ENCODE measurements at regions not wholly inside any gene's neighbourhood (a gene's known extent, or its start where the extent isn't known, plus 50 kb on each side); places are given as distances from the start of the nearest gene placed in this dataset.

DNA sequence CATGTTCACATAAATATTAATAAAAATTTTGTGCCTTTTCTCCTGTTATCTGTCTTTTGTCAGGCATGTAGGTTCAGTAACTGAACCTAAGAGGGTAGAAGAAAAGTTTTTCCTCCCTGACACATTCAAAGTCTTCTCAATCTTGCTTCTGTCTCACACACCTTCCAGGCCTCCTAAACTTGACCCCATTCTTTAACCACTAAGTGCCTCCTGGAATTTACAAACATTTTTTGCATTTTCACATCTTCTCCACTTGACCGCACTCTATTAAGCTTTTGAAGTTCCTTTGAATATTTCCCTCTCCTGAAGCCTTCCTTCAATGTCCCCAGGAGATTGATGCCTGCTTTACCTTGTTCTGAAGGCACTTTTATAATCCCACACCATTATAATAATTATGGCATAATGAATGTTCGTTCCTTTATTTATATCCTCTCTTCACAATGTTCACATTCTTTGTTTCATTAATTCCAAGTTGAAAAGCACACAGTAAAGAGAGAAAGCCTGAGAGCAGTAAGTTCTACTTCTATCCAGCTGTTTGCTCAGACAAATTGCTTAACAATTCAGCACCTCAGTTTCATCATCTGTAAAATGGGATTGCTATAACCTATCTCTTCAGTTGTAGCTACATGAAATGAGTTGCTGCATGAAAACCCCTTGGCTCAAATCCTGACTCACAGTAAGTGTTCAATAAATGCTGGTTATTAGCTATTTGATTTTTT is 184.8 kb upstream of the KLHL29 start:
- no peak for DNase-seq

DNA sequence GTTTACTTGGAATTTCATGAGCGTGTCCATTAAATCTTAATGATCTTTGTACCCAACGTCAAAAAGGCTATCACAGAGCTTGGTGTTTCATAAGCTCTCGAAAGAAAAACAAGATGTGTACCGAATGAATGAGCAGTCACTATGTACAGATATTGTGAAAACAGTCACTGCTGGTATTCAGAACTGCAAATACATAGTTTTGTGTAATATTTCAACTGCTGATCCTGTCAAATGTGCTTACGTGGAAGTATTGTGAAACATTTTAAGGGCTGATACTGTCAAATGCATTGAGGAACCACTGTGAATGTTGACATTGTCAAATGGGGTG is 184.2 kb upstream of the KLHL29 start:
- no peak for DNase-seq

DNA sequence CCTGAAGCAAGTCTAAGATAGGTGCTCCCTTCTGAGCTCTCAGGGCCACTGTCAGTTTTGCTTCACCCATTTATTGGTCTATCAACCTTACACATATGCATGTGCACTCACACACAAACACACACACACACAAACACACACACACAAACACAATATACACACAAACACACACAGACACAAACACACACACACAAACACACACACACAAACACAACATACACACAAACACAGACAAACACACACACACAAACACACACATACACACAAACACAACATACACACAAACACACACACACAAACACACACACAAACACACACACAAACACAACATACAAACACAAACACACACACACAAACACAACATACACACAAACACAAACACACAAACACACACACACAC is 181.6 kb upstream of the KLHL29 start:
- DNase-seq, result no peak

DNA sequence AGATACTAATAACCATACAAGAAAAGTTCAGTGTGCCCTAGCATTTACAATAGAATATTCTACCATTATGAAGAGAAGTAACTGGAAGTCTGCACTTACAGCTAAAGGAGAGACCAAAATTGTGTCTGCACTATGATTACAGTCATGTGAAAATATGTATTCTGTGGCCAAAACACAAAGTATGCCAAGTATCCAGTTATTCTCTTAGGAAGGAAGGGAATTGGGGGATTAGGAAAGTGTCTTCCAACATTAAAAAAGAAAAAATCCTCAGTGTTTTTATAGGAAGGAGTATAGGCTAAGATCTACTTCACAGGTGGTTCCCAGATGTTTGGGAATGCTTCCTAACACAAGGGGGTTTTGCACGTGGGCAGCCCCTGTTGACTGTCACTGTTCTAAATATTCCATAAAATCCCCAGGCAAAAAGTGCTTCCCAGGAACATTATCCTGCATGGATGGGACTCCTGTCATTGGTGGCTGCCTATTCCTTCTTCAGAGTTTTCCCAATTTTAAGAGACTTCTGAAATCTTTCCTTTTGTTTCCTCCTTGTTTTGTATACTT is 180.2 kb upstream of the KLHL29 start:
- DNase-seq, result no peak

DNA sequence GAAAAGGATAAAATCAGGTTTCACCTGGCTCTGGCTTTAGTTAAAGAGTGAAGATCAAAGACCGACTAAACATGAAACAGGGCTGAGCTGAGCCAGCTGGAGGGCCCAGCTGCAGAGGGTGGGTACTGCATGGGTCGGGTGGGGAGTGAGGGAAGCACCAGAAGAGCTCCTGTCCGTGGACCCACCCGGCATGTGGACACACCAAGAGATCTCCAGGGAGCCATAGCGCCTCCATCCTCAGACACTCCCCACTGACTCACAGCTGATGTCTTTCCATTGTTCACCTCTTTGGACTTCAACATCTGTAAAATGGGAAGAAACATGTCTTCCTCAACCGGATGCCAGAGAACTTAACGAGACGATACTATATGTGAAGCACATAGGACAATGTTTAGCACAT is 178.3 kb upstream of the KLHL29 start:
- DNase-seq, result no peak

DNA sequence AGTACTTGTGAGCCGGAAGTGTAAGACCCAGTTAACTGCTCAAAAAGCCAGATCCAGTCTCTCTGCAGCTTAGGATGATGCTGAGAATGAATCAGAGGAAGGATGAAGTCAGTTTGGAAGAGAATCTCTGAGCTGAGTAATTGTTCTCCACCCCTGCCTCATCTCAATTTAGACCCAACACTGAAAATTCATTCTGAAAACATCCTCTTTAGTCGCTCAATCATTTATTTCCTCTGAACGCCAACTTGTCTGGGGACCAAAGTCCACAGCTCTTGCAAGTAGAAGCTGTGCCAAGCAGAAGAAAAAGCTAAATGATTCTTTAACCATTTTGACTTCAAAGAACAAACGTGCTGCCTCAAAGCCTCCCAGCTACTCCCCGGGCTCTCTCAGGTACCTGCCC is 177.1 kb upstream of the KLHL29 start:
- DNase-seq, result no peak

DNA sequence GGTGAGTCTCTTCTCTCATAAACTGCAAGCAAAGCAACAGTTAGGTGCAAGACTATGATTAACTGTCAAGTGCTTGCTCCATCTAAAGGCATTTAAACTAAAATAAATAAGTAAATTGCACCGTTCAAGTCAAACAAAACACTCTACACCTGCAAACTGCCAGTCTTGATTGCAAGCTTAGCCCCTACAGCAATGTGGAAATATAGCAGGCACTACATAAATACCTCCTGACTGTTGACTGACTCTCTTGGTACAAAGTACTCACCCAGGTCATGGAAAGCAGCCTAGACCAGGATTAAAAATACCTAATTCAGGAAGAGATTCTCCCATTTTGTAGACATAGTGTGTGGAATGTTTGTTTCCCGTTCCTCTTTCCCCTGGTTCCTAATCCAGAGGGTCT is 176.6 kb upstream of the KLHL29 start:
- no peak for DNase-seq

DNA sequence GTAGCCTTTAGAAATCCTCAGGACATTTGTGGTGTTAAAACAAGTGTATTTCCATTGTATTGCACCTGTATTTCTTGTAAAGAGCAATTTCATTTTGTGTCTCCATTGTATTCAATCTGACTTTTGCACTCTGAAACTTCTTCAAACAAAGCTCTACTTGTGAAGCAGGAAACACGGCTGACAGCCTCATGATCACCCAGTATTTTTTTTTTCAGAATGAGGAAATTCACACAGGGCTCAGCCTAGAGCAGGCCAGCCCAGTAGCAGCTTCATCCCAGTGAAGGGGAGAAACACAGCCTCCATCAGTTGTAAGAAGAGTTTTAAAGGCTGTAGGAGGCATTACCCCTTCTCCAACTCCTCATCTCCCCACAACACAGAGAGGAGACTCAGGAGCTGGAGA is 175.9 kb upstream of the KLHL29 start:
- no peak for DNase-seq

DNA sequence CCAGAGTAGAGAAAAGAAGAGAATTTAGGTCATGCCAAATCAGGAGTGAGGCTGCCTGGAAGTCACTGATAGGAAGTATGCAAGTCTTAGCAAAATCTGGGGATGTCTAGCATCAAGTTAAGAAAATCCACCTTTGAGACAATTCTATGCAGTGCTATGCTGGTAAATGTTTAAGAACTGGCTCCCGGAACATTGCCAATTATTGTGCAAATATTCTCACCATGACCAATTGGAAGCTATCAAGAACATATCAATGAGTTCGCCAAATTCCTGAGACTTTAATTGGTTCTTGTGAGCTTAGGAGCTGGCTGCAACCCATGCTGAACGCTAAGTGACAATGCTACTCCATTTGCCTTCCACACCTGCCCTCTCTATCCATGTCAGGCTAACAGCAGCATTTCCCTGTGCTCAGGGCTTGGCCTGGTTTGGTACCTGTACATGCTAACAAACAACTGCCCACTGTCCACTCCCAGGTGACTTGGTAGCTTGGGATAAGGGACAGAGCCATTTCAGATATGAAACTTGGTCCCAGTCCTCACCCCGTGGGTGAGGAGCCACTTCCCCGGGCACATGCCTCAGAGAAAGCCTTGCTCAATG is 172.9 kb upstream of the KLHL29 start:
- no peak for DNase-seq

DNA sequence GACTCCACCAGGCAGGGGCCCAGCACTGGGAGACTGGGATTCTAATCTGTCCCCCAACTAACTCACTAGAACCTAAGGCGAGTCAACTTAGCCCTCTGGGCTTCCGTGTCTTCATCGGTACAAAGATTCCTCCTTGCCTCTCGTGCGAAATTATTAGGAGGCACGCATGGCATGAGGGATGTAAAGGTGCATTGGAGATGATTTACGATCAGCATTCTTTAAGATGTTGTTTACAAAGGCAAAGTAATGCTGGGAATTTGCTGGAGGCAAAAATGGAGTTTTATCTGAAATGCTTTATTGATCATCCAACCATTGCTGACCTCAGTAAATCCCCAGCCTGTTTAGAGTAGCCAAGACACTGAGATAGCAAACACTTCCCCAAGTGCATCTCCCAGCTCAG is 171.8 kb upstream of the KLHL29 start:
- no peak for DNase-seq

DNA sequence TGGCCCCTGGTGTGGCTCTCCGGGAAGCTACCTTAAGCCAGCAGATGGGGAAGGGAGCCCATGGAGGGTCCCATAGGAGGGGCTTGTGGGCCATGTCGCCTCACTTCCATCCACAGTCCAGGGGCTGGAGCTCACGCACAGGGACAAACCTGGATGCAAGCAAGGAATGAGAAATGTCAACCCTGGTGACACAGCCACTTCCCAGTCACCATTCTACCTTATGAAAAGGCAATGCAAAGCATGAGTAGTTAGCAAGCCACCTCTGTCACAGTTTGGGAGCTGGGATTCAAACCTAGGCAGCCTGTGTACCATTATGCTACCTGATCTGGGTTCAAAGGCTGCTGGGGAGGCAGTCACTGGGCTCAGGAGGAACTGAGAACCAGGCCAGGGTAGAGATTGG is 170.0 kb upstream of the KLHL29 start:
- no peak for DNase-seq

DNA sequence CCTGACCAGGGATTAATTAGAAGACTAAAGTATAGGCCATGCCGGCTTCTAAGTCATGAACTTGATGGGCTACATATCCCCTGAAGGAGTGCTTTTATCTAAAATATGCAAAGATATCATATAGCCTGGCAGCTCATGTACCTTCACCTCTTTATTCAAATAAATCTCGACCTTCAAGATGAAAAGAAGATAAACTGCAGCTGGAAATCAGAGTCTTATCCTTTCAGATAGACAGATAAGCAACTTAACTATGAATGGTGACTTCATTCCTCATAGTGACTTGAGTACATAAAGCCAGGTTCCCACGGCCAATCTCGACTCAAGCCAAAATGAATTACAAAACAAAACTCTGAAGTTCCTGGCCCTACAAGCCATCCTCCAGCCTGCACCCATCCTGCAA is 165.3 kb upstream of the KLHL29 start:
- DNase-seq, result no peak

DNA sequence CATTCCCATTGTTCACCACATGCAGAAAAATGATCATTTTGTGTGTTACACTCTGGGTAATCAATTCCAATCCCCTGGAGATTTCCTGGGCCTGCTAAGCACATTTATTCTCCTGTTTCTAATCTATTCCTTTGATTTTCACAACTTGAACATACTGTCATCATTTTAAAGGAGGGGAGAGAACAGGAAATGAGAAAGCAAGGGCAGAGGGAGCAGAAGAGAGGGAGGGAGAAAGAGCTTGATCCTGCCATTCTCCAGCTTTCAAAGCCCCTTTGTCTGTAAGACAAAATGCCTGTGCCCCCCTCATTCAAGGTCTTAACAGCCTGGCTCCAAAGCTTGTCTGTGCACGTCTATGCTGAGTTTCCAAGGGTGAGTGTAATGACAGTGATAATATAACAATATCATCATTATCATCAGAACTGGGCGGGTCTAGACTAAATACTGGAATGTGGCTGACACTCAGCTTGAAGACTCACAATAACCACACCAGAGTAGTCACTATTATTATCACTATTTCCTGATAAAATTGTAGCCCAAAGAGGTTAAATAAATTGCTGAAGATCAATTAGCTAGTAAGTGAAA is 164.4 kb upstream of the KLHL29 start:
- DNase-seq, result no peak

DNA sequence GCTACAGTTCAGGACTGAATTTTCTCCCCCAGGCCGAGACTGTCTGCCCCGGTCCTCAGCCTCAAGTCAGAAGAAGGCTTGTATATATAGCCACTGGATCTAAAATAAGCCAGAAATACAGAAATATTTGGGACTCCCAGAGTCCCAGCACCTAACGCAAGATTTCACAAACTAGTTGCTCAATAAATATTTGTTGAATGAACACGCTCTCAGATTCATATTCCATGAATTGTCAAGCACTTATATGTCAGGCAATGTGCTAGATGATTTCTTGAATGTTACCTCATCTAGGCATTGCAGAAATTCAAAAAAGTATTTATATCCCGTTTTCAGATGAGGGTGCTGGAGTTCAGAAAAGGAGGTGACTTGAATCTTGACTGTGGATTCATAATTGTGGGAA is 163.7 kb upstream of the KLHL29 start:
- no peak for DNase-seq

DNA sequence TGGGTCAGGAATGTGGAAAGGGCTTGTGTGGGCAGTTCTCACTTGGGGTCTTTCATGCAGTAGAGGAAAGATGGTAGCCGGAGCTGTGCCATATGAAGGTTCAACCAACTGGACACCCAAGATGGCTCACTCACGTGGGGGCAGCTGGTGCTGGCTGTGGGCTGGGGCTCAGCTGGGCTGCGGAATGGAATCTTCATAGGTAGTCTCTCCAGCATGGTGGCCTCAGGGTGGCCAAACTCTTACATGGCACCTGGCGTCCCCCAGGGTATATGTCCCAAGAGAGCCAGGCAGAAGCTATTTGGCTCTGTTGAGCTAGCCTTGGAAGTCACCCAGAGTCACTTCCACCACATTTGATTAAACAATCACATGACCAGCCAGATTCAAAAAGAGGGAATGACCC is 163.1 kb upstream of the KLHL29 start:
- DNase-seq, result no peak

DNA sequence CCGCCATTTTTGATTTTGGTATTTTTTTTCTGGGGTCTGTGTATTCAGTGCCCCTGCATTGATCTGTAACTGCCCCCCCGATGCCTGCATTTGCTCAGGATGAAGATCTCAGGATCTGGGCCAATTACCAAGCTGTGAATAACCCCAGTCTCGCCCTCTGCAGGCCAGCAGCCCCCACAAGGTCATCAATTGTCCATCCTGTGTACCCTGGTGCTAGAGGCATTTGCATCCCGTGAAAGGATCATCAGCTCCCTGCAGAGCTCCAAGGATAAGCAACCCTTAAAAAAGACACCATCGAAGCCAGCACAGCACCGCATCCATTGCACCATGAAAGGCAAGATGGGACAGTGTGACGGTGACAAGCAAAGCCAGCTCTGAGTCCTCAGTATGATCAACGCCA is 154.1 kb upstream of the KLHL29 start:
- no peak for DNase-seq

DNA sequence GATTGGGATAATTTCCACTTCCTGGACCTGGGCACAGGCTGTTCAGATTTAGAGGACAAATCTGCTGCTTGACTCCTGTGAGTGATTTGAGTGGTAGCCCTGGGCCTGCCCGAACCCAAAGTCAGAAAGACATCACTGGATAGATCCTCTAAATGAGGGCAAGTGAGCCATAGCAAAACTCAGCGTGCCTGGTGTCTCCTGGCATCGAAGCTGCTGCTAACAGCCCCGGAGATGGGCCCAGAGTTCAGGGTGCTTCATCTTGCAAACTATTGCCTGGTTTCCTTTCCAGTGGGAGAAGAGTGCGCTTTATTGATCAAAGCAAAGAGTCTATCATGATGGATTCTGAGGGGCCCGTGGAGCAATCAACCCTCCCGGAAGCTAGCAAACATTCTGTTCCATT is 153.1 kb upstream of the KLHL29 start:
- DNase-seq, result no peak

DNA sequence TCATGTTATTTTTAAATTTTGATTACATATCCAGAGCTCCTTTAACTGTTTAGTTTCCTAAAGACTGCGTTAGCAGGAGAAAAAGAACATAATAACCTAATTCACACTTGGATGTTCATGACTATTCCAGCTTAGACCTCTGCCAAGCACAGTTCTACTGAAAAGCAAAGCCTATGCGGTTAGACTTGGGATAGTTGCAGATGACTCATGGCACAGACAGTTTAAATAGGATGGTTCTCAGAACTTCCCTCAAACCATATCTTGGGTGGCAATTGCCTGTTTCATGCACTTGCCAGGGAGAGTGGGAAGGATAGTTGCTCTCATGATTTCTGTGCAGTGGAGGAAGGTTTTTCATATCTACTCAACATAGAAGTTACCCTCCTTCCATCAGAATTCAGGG is 149.7 kb upstream of the KLHL29 start:
- no peak for DNase-seq

DNA sequence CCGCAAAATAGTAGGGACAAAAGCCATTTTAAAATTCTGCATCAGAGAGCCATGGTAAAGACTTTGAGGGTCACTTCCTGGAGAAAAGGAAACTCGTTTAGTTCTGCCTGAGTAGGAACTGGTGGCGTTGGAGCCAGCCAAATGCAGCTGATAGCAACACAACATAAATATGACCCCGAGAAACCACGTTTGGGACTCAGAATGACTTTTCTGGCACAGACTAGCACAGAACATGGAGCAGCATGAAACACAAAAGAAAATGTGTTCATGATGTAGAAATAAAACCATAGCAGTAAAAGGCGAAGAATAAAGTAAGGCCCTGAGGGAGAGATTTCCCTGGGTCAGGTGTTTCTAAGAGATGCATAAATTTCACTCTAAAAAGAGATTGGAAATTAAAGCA is 149.2 kb upstream of the KLHL29 start:
- no peak for DNase-seq

DNA sequence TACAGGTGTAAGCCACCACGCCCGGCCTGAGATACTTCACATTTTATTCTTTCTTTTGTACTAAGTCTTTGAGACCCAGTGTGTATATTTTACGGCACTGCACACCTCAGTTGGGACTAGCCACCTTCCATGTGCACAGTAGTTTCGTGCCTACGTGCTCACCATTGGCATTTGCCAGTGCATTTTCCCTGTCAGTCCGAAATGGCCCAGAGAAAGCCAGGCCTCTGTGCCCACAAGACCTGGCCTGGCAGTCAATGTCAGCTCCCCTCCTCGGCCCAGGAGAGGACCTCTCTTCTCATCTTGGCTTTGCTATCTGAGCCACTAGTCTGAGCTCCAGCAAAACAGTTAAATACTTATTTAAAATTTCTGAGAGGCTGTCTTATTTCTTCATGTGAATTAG is 147.8 kb upstream of the KLHL29 start:
- no peak for DNase-seq

DNA sequence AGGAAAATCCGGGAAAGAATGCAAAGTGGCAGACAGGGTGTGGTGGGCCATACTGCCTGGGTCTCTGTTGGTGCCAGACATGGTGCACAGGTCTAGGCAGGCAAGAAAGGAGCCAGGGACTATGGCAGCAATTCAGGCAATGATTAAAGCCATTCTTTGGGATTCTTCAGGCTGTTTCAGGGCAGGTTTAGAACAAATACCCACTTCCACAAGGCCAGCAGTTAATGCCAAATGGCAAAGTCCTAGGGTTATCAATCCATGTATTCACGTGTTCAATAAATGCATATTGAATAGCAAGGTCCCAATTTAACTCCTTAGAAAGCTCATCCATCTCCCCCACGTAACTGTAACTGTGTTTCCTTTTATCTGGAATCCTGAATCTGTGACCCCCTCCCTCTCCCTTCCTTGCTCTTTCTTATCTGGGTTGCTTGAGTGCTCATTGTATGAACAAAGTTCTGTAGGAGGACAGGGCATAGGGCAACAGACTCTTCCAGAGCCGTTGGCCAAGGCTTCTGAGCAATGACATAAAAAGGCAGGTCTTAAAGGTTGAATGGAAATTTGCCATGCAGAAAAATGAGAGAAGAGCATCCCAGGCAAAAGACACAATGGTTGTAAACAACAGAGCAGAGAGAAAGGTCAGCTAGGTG is 146.8 kb upstream of the KLHL29 start:
- DNase-seq, result no peak

DNA sequence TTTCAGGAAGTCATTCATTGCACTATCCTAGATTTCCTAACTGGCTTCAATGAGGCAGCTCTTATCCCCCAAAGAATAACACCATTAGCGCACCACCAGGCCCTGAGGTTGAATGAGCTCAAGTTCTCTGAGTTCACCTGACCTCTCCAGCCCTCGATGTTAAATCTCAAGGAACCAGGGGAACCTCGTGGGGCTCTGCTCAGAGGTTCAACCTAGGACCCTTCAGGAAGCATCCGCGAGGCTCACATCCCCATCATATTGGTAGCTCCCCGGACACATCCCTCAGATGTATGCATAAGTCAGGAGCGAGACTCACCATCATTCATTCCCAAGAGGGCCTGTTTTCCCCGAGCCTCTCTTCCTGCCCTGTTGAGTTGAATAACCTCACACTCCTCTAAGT is 145.6 kb upstream of the KLHL29 start:
- DNase-seq, result no peak

DNA sequence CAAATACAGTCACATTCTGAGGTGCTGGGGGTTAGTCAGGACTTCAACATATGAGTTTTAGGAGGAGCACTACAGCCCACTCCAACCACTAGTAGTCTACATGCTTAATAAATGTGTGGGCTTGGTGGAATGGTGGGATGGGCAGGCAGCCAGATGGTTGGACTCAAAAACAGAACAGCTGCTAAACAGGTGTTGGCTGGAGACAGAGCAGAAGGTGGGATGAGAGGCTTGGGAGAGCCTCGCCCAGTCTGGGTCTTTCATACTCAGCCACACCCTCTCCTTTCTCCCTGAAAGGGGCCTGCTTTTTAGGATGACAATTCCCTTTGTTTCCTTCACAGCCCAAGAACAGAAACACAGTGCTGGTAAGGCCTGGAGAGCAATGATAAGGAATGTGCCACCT is 143.9 kb upstream of the KLHL29 start:
- no peak for DNase-seq

DNA sequence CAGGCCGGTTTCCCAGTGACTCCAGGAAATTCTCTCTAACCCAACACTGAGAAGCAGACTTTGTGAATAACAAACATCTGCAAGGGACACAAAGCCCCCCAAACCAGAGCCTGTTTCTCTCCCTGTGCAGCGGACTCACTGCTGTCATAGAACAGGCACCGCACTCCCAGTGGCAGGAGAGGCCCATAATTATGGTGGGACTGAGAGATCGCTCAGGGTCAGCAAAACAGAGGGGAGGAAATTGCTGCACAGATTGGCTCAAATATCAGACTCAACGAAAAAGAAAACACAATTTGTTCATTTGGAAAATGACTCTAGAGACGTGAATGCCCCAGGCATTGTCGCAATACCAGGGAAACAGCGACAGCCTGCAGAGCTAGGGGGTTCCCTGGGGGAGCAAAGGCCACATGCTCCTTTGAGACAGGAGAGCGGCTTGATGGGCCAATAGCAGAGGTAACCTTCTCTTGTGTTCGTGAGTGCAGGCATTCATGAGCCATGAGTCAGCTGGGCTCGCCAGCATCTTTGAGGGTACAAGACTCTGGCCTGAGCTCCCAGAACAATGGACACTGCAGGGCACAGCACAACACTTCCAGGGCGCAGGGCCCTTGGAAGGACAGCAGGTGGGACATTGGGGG is 143.3 kb upstream of the KLHL29 start:
- no peak for DNase-seq
